HepG2 (cell line): ENCODE measurements at regions not wholly inside any gene's neighbourhood (a gene's known extent, or its start where the extent isn't known, plus 50 kb on each side); places are given as distances from the start of the nearest gene placed in this dataset.

ENCODE experiments used
- ATAC-seq: fragments of 200-7000 bp; cut with Tn5 transposase; 3 replicates; pipeline ENCODE4 v1.9.1; 2020; ENCODE audit warnings: mild to moderate bottlenecking, moderate library complexity
- BruUV-seq: library from RNA; stranded (reverse); fragments of 400-500 nt; replicated peaks from 2 replicates; lab custom pipeline; 2021; lab: Mats Ljungman, UMichigan
- CTCF ChIA-PET: fragments of 300-600 bp; formaldehyde crosslinking; extraction: SDS; loops from one replicate; lab custom pipeline; 2021; ENCODE audit warnings: low total read pairs, inconsistent platforms, low intra/inter-chr PET ratio; lab: Yijun Ruan, JAX
- POLR2A ChIA-PET: fragments of 350-600 bp; sonication (Branson Sonifier 250); formaldehyde crosslinking; loops from one replicate; lab custom pipeline; 2020; ENCODE audit warnings: antibody characterized with exemption, inconsistent platforms; lab: Yijun Ruan, JAX
- DNase-seq: peaks from one replicate; pipeline ENCODE4 v3.0.0-alpha.2; 2015; ENCODE audit warnings: low spot score
- FAIRE-seq: peaks from 3 replicates; lab custom pipeline; 2011; peaks lifted over from hg19 to GRCh38; lab: Jason Lieb, UNC
- H2AFZ ChIP-seq: one replicate; pipeline ENCODE4 v1.6.1; 2011; ENCODE audit warnings: low read length, inconsistent platforms
- H3K27ac ChIP-seq: fragments of 300-600 bp; 3 replicates; pipeline ENCODE4 v1.8.0; 2011; ENCODE audit warnings: mixed run types, mild to moderate bottlenecking, mixed read lengths, low read length, inconsistent platforms; ENCODE audit not compliant: insufficient read depth; ENCODE audit errors: extremely low read length
- H3K27me3 ChIP-seq, 2 experiments: fragments of 200-600 bp in 1 of 2; 2 replicates in 1 of 2; 3 replicates in 1 of 2; pipeline versions ENCODE4 v1.6.0 to v1.8.0; 2011; ENCODE audit warnings: low read length in 2 of 2, mild to moderate bottlenecking in 2 of 2, moderate library complexity in 2 of 2, inconsistent platforms in 1 of 2; ENCODE audit not compliant: insufficient read depth in 2 of 2, control insufficient read depth in 1 of 2
- H3K36me3 ChIP-seq, 2 experiments: fragments of 200-600 bp in 1 of 2; replicated peaks in 1 of 2; 2 replicates in 1 of 2; 3 replicates in 1 of 2; pipeline versions ENCODE4 v1.5.1 to v1.8.0; 2011; ENCODE audit warnings: low read length in 2 of 2, inconsistent platforms in 1 of 2; ENCODE audit not compliant: insufficient read depth in 2 of 2, control insufficient read depth in 1 of 2
- H3K4me1 ChIP-seq: 2 replicates; pipeline ENCODE4 v1.5.1; 2012; ENCODE audit warnings: low read length, inconsistent platforms; ENCODE audit not compliant: insufficient read depth
- H3K4me2 ChIP-seq: 2 replicates; pipeline ENCODE4 v1.6.0; 2011; ENCODE audit warnings: low read depth, low read length, inconsistent platforms
- H3K4me3 ChIP-seq, 3 experiments: fragments of 200-600 bp in 1 of 3; sonication (generic), shearing (Covaris generic) in 1 of 3; replicated peaks in 1 of 3; 2 replicates each; pipeline ENCODE4 v1.5.1; 2011 to 2016; ENCODE audit warnings: low read length in 3 of 3, inconsistent platforms in 2 of 3, low read depth in 2 of 3, mild to moderate bottlenecking in 2 of 3, control low read depth in 1 of 3, mixed read lengths in 1 of 3; ENCODE audit not compliant: insufficient read depth in 1 of 3
- H3K79me2 ChIP-seq: one replicate; pipeline ENCODE4 v1.6.1; 2011; ENCODE audit warnings: low read length, inconsistent platforms; ENCODE audit not compliant: insufficient read depth
- H3K9ac ChIP-seq: 2 replicates; pipeline ENCODE4 v1.6.0; 2011; ENCODE audit warnings: mild to moderate bottlenecking, low read depth, low read length, inconsistent platforms; ENCODE audit not compliant: insufficient read depth
- H3K9me3 ChIP-seq: 2 replicates; pipeline ENCODE4 v1.5.1; 2012; ENCODE audit warnings: mild to moderate bottlenecking, low read length
- H4K20me1 ChIP-seq: 2 replicates; pipeline ENCODE4 v1.6.0; 2011; ENCODE audit warnings: inconsistent platforms, mild to moderate bottlenecking, low read length, moderate library complexity; ENCODE audit not compliant: insufficient read depth
- ELF1 ChIP-seq: sonication (generic); formaldehyde crosslinking; IDR thresholded peaks from 2 replicates; pipeline ENCODE4 v1.4.0; 2020; ENCODE audit warnings: missing genetic modification reagents
- SP5 ChIP-seq: IDR thresholded peaks from 2 replicates; pipeline ENCODE4 v1.6.1; 2016; ENCODE audit warnings: low read depth, borderline replicate concordance
- ZNF329 ChIP-seq: sonication (generic); formaldehyde crosslinking; IDR thresholded peaks from 2 replicates; pipeline ENCODE4 v1.9.0; 2021; ENCODE audit warnings: low read depth, mild to moderate bottlenecking, missing genetic modification reagents
- ZNF616 ChIP-seq: sonication (generic); formaldehyde crosslinking; IDR thresholded peaks from 2 replicates; pipeline ENCODE4 v1.5.0; 2020; ENCODE audit warnings: low read depth, mild to moderate bottlenecking, missing genetic modification reagents
- WGBS: methylation state at CpG from one replicate; pipeline ENCODE4 v1.1.6; 2017; ENCODE audit warnings: low lambda C conversion rate; 5-methylcytosine and 5-hydroxymethylcytosine counted together
- in situ Hi-C: cut with HindIII; loops from 2 replicates; pipeline ENCODE4 v1.10.0; 2017; ENCODE audit warnings: low pct_unique_long_range_greater_than_20kb; ENCODE audit not compliant: extremely low pct_ligation_motif_present
- intact Hi-C: fragments of 100-400 bp; cut with micrococcal nuclease; formaldehyde crosslinking; loops from one replicate; pipeline ENCODE4 v1.10.0; 2022; ENCODE audit not compliant: unreplicated experiment
- TF ChIP-seq, protein P1 (sequence below): sonication (generic); formaldehyde crosslinking; IDR thresholded peaks from 2 replicates; pipeline ENCODE4 v1.9.0; 2021; ENCODE audit warnings: missing genetic modification reagents, mild to moderate bottlenecking, borderline replicate concordance
- TF ChIP-seq, protein P2 (sequence below): sonication (generic); formaldehyde crosslinking; IDR thresholded peaks from 2 replicates; pipeline ENCODE4 v1.5.1; 2020; ENCODE audit warnings: mild to moderate bottlenecking, missing genetic modification reagents
- TF ChIP-seq, protein P3 (sequence below): IDR thresholded peaks from 2 replicates; pipeline ENCODE4 v1.6.1; 2016; ENCODE audit warnings: control low read depth

DNA sequence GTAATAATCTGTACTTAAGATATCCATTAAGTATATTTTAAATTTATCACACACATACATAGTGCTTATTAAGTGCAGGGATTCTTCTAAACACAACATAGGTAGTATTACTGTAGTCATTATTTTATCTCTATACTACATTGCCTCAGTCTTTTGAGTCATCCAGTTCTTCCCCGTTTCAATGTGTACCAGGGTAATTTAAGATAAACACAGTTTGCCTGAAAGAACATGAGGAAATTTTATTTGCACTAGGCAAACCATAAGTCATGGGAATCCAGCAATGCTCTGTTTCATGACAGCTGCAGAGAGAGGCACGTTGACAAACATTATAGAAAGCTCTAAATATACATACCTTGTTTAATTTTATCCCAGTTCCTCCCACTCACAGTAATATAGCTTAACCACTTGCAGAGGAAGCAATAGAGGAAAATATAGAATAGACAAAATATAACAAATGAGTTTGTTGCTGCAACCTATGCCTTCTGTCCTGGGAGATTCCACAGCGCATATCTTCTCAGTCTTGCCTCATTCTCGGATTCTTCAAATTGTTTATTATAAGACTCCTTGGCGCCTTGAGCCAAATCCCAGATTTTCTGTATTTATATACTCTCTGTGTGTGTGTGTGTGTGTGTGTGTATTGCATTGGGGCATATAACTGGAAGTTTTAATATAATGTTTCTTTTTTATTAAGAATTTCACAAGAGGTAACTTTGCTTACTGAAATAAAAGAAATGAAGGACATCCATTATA, 258.6 kb downstream of the FAM133A start:
- Histone ChIP-seq H3K27me3 (no peaks in the 10 kb centered on the region), H2AFZ (no peak overlapping the region), H3K27ac (no peak overlapping the region), H3K9ac (no peak overlapping the region), H3K9me3 (no peaks in the 10 kb centered on the region), H3K4me3 (no peak overlapping the region), H4K20me1 (no peaks in the 10 kb centered on the region), H3K4me1 (no peaks in the 10 kb centered on the region), H3K4me2 (no peak overlapping the region), H3K36me3 (no peaks in the 10 kb centered on the region), H3K79me2 (no peaks in the 10 kb centered on the region)
- WGBS: 8% methylated on average over 5 of the region's 5 CpGs
- POLR2A ChIA-PET: no interaction called here
- DNase-seq (no peak), ATAC-seq (no peak), FAIRE-seq (no peak)
- no TSS peak for BruUV-seq
- intact Hi-C loops (no loop called here), in situ Hi-C loops (no loop called here)
- CTCF ChIA-PET: no interaction called here
- TF ChIP-seq, protein P1, sequence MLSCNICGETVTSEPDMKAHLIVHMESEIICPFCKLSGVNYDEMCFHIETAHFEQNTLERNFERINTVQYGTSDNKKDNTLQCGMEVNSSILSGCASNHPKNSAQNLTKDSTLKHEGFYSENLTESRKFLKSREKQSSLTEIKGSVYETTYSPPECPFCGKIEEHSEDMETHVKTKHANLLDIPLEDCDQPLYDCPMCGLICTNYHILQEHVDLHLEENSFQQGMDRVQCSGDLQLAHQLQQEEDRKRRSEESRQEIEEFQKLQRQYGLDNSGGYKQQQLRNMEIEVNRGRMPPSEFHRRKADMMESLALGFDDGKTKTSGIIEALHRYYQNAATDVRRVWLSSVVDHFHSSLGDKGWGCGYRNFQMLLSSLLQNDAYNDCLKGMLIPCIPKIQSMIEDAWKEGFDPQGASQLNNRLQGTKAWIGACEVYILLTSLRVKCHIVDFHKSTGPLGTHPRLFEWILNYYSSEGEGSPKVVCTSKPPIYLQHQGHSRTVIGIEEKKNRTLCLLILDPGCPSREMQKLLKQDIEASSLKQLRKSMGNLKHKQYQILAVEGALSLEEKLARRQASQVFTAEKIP (CRISPR knock-in tag): no peak
- TF ChIP-seq SP5 (CRISPR knock-in tag) (no peak), ZNF329 (no peak), ZNF616 (no peak), ELF1 (no peak)
- TF ChIP-seq, protein P2, sequence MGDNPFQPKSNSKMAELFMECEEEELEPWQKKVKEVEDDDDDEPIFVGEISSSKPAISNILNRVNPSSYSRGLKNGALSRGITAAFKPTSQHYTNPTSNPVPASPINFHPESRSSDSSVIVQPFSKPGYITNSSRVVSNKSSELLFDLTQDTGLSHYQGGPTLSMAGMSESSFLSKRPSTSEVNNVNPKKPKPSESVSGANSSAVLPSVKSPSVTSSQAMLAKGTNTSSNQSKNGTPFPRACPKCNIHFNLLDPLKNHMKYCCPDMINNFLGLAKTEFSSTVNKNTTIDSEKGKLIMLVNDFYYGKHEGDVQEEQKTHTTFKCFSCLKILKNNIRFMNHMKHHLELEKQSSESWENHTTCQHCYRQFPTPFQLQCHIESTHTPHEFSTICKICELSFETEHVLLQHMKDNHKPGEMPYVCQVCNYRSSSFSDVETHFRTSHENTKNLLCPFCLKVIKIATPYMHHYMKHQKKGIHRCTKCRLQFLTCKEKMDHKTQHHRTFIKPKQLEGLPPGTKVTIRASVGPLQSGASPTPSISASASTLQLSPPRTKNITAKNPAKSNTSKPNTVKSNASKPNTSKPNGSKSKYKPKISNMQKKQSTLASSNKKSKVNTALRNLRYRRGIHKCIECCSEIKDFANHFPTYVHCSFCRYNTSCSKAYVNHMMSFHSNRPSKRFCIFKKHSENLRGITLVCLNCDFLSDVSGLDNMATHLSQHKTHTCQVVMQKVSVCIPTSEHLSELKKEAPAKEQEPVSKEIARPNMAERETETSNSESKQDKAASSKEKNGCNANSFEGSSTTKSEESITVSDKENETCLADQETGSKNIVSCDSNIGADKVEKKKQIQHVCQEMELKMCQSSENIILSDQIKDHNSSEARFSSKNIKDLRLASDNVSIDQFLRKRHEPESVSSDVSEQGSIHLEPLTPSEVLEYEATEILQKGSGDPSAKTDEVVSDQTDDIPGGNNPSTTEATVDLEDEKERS (CRISPR knock-in tag): no peak
- TF ChIP-seq, protein P3, sequence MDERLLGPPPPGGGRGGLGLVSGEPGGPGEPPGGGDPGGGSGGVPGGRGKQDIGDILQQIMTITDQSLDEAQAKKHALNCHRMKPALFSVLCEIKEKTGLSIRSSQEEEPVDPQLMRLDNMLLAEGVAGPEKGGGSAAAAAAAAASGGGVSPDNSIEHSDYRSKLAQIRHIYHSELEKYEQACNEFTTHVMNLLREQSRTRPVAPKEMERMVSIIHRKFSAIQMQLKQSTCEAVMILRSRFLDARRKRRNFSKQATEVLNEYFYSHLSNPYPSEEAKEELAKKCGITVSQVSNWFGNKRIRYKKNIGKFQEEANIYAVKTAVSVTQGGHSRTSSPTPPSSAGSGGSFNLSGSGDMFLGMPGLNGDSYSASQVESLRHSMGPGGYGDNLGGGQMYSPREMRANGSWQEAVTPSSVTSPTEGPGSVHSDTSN: no peak
